ENCODE measurements at regions not wholly inside any gene's neighbourhood (a gene's known extent, or its start where the extent isn't known, plus 50 kb on each side); places are given as distances from the start of the nearest gene placed in this dataset.
A peak's percentile ranks its signal among the peaks of the same experiment; 100 is the strongest.
"Not testable (repeated sequence)": the region's sequence is repeated elsewhere in the genome, so short reads cannot be mapped to it uniquely, and the experiment has no call there.

- ATAC-seq (ENCODE audit: poor library complexity) (no peak), DNase-seq (no peak)
- intact Hi-C loops (cut with DNase I): no loop called here
These were observed 85.3 kb upstream of the PPP2R2D start for GRCh38 chr10:131815266-131816156.

GRCh38 chr10:131816157-131816775 lies 84.5 kb upstream of the PPP2R2D start:
- DNase-seq: peak; percentile 19
- intact Hi-C loops (cut with DNase I): no loop called here

GRCh38 chr10:131816941-131817700 lies 83.7 kb upstream of the PPP2R2D start:
- ATAC-seq (ENCODE audit: poor library complexity) (no peak), DNase-seq (no peak)
- intact Hi-C loops (cut with DNase I): no loop called here

More at GRCh38 chr10:131816157-131816775, 84.5 kb upstream of the PPP2R2D start:
- ATAC-seq (ENCODE audit: poor library complexity): no peak

GRCh38 chr10:131817866-131818509 lies 82.8 kb upstream of the PPP2R2D start:
- intact Hi-C loops (cut with DNase I): no loop called here
- ATAC-seq (ENCODE audit: poor library complexity): no peak
- peak; percentile 27 for DNase-seq

- intact Hi-C loops (cut with DNase I): no loop called here
- peak; percentile 14 for DNase-seq
These were observed 82.1 kb upstream of the PPP2R2D start for GRCh38 chr10:131818510-131819234.

GRCh38 chr10:131819241-131820072 lies 81.4 kb upstream of the PPP2R2D start:
- intact Hi-C loops (cut with DNase I): no loop called here
- ATAC-seq (ENCODE audit: poor library complexity): no peak
- no peak for DNase-seq

More at GRCh38 chr10:131818510-131819234, 82.1 kb upstream of the PPP2R2D start:
- ATAC-seq (ENCODE audit: poor library complexity): no peak

GRCh38 chr10:131820626-131821025 lies 80.2 kb upstream of the PPP2R2D start:
- ATAC-seq (ENCODE audit: poor library complexity) (no peak), DNase-seq (no peak)
- intact Hi-C loops (cut with DNase I): no loop called here

- ATAC-seq (ENCODE audit: poor library complexity): no peak
- DNase-seq: no peak
- intact Hi-C loops (cut with DNase I): no loop called here
These were observed 79.3 kb upstream of the PPP2R2D start for GRCh38 chr10:131821378-131822012.

- intact Hi-C loops (cut with DNase I): no loop called here
- no peak for DNase-seq
- ATAC-seq (ENCODE audit: poor library complexity): no peak
These were observed 78.7 kb upstream of the PPP2R2D start for GRCh38 chr10:131822013-131822691.

GRCh38 chr10:131822692-131823245 lies 78.0 kb upstream of the PPP2R2D start:
- ATAC-seq (ENCODE audit: poor library complexity): no peak
- intact Hi-C loops (cut with DNase I): no loop called here
- DNase-seq: no peak

- intact Hi-C loops (cut with DNase I); ATAC-seq (ENCODE audit: poor library complexity); DNase-seq: not testable (repeated sequence)
These were observed 77.2 kb upstream of the PPP2R2D start for GRCh38 chr10:131823601-131824099.

GRCh38 chr10:131824371-131825149 lies 76.2 kb upstream of the PPP2R2D start:
- DNase-seq (no peak), ATAC-seq (ENCODE audit: poor library complexity) (no peak)
- intact Hi-C loops (cut with DNase I): no loop called here

- DNase-seq (no peak), ATAC-seq (ENCODE audit: poor library complexity) (no peak)
- intact Hi-C loops (cut with DNase I): no loop called here
These were observed 75.5 kb upstream of the PPP2R2D start for GRCh38 chr10:131825150-131825848.

- intact Hi-C loops (cut with DNase I): no loop called here
- ATAC-seq (ENCODE audit: poor library complexity) (no peak), DNase-seq (no peak)
These were observed 74.7 kb upstream of the PPP2R2D start for GRCh38 chr10:131825960-131826650.
